GM19438 (cell line): ENCODE measurements at regions not wholly inside any gene's neighbourhood (a gene's known extent, or its start where the extent isn't known, plus 50 kb on each side); places are given as distances from the start of the nearest gene placed in this dataset.
"Not testable (repeated sequence)": the region's sequence is repeated elsewhere in the genome, so short reads cannot be mapped to it uniquely, and the experiment has no call there.

Experiments used
- ATAC-seq: cut with Tn5 transposase; IDR thresholded peaks from one replicate; pipeline ENCODE4 v1.9.1; 2021; ENCODE audit warnings: low read depth; ENCODE audit not compliant: unreplicated experiment

DNA sequence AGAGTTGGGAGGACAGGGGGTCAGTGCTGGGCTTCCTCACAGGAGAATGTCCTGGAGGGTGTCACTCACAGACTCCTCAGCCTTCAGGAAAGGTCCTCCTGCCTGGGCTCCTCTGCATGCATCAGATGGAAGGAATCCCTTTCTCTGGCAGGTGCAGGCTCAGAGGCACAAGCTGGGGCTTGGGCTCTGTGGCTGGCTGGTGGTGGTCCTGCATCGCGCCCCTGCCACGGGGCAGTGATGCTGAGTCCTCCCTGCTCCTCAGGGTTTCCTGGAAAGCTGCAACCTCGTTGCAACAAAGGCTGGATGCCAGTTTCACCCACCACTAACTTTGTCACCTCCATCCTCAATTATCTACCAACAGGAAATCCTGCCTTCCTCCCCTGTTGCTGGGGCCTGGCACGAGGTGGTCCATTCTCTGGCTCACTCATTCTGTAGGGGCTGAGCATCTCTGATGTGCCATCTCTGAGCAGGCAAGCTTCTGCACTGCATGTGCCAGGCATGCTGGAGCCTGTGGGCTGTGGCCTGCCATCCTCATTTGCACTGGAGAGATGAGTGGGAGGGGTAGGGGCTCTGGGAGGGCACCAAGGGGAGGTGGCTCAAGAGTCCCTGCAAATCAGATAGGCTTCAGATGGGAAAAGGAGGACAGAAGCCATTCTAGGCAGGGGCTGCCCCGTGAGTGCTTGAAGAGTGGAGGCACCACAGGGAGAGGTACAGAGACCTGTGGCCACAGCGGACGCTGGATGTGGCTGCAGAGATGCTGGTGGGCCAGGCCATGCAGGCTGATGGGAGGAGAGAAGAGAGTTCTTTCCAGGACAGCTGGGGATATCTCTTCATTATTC is 272.6 kb upstream of the HS6ST1 start:
- no peak for ATAC-seq

DNA sequence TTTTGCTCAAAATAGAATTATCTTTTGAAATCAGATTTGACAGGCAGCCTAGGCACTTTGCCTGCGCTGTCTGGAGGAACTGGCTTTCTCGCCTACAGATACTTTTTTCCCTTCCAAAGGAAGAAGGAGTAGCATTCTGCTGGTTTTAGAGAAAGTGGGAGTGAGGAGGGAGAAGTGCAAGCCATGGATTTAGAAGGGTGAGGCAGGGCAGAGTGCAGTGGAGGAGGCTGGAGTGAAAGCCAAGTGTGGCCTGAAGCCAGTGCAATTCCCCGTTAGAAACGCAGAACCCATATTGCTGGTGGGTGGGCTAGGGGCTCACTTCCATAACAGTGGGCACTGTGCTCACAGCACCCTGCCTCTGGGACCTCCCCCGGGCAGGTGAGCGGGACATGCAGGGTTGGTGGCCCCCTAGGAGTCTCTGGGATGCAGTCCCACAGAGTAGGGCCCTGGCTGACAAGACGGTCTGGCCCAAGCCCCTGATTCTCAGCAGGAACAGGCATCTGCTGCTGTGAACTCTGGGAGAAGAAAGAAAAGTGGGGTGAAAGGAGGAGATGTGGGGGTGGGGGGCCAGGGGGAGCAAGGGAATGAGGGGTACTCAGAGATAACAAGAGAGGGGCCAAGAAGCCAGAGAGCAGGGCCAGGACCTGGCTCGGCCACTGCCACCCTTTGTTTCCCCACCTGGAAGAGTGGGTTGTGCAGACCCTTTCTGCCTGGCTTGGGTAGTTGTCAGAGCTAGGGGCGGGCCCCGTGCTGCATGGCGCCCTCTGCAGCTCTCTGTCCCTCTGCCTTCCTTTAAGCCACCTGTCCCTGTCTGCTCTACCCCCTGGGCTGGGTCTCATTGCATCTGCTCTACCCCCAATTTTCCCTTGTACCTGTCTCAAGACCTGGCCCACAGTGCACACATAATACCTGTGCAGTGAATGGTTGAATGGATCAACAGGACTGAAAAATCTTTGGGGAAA is 273.5 kb upstream of the HS6ST1 start:
- ATAC-seq, result no peak

DNA sequence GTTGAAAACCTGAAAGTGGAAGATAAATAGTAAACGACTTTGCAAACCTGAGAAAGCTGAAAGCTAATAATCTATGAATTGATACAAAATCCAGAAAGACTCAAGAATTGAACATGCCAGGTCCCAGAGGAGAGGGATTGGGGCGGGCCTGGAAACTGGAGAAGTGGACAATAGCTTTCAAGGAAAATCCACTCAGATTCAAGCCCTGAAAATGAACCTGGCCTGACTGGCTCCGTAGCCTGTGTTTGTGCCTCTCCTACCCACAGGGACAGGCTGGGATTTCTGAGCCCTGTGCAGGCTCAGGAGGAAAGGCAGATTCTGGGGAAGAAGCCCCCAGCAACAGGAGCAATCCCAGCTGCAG is 274.8 kb upstream of the HS6ST1 start:
- ATAC-seq, result no peak

DNA sequence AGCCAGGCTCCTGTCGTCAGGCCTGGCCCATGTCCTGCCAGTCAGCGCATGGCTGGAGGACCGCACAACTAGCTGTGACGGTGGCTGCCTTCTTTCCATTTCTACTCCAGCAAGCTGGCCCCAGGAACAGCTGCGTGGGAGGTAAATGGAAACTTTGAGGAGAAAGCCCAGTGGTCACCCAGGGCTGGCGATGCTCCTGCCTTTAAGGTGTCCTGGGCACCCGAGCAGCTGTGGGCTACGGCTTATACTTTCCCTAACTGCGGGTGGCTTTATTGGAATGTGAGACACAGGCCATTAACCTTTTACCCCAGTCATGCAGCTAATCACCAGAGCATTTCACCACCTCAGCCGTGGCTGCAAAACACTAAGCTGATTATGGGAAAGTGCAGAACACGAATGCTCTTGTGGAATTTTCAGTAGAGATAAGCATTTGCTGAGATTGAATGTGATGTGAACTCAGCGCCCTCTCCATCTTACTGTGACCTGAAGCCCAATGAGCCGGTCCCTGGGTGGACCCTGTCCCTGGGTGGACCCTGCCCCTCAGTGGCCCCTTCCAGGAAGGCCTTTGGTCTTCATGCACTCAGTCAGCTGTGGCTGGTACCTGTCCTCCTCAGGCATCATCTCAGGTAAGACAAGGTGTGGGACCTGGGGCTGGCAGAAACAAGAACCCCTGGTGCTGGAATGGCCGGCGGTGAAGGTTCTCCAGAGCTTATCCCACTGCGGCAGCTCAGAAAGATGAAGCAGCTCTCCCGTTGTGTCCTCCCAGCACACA is 275.4 kb upstream of the HS6ST1 start:
- ATAC-seq, result no peak

DNA sequence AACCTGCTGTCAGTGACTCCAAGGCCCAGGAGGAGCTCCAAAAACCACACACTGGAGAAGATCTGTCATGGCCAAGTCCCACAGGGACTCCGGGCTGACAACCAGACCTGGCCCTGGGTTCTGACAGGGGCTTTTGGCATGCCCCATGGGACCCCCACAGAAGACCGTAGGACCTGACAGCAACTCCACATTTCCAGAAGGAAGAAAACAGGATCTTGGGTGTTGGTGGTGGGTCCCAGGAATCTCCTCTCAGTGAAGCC is 275.9 kb upstream of the HS6ST1 start:
- ATAC-seq, result no peak

DNA sequence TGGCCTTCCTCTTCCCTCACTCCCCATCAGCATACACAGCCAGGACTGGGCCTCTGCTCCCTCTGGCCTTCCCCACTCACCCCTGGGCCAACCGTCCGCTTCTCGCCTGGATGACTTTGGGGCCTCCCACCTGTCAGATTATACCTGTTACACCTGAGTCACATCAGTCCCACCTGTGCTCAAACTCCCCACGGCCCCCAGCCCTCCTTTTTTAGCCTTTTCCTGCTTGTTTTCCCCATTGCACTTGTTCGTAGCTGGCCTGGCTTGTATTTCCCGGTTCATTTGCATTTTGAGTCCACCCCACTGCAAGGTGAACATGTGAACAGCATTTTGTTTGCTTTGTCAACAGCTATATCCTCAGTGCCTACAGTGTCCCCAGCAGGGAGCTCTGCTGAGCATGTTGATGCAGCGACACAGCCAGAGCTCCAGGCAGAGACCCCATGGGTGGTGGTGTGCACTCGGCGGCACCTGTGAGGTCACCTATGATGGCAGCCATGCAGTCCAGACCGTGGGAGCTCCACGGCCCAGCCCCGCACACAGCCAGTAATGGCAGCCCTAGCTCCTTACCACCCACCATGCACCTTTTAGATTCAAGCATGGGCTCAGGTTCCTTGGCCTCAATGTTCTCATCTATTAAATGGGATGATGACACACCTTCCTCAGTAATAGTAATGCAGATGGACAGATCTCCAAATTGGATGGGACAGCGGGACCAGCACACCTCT is 276.4 kb upstream of the HS6ST1 start:
- no peak for ATAC-seq

DNA sequence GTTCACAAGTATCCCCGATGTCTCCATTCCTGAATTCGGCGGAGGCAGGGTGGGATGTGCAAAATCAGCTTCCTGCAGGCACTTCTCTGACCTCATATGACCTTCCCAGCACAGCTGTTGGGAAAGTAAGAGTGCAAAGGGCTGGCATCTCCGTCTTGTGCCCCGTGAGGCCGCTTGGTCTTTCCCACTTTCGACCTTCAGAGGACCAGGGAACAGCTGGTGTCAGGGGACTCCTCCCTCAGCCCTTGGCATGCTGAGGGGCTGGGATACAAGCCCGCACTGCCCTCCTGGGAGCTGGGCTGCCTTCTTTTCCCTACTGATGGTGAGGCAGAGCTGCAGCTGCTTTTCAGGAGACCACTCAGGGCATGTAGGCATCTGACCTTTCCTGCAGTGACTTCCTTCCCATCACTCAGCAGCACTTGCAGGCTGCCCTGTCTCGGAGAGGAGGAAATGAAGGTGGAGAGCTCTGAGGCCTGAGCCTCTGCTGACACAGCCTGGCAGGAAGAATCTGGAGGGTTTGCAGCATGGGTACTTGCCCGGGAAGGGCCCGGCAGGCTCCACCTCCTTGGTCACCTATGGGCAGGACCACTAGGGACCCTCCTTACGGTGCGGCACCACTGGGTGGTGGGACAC is 277.2 kb upstream of the HS6ST1 start:
- no peak for ATAC-seq

DNA sequence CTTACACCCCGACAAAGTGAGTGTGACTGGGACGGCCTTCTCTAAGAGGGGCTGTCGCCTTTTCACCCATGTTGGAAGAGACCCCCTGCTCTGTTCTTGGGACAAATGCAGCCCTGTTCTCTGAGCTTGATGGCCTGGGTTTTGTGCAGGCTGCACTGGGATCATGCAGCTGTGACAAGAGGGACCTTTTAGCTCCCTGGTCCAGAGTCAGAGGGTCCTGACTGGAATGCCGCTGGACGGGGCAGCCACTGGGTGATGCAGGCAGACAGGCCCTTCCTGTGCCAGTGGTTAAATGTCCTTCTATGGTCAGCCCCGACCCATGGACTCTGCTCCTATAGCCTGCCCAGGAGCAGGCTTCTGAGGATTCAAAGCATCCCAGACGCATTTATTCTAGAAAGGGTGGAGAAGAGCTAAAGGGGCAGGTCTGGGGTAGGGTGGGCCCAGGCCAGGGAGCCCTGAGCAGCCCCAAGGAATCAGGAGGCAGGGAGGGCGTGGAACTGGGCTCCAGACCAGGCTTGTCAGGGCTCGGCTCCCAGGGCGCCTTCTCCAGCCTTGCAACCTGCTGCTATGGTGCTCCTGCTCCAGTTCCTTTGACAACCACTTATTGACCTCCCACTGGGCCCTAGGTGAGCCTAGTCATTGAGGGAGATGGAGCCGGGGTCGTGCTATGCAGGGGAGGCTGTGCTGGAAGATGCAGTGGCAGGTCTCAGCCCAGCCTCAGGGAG is 277.9 kb upstream of the HS6ST1 start:
- ATAC-seq, result no peak

DNA sequence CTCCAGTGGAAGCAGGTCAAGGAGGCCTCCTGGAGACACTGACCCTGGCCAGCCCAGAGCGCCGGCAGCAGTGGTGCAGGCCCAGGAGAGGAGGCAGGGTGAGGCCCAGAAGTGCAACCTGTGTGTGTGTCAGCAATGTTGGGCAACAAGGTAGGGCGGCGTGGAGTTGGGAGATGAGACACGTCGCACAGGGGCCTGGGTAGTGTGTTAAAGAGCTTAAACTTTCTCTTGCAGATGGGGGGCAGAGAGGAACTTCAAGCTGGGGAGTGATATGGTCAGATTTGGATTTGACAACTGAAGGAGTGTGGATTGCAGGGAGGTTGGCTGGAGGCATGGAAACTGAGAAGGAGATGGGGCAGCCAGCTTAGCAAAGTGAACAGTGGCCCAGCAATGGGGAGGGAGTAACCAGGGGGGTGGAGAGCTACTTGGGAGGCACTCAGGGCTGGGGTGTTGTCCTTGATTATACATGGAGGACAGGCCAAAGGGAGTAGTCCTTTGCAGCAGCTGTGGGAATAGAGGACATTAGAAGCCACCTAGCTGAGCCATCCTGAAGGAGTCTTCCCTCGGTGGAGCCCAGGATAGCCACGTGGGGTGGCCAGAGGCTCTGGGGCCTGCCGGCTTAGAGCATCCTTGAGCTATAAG is 278.6 kb upstream of the HS6ST1 start:
- ATAC-seq, result no peak

DNA sequence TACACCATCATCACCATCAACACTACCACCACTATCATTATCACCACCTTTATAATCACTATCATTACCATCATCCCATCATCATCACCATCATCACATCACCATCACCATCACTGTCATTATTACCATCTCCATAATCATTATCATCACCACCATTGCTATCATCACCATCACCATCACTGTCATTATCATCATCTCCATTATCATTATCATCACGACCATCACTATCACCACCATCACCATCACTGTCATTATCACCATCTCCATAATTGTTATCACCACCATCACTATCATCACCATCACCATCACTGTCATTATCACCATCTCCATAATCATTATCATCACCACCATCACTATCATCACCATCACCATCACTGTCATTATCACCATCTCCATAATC is 279.6 kb upstream of the HS6ST1 start:
- not testable (repeated sequence) for ATAC-seq

DNA sequence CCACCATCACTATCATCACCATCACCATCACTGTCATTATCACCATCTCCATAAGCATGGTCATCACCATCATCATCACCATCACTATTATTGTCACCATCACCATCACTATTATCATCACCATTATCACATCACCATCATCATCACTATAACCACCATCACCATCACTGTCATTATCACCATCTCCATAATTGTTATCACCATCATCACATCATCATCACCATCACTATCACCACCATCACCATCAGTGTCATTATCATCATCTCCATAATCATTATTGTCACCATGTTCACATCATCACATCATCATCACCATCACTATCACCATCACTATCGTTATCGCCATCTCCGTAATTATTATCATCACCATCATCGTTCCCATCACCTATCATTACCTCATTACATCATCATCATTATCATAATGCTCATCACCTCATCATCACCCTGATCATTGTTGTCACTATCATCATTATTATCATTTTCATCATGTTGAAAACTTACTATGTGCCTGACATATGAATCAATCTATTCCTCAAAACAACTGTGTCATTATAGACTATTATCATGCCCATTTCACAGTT is 280.3 kb upstream of the HS6ST1 start:
- no peak for ATAC-seq

DNA sequence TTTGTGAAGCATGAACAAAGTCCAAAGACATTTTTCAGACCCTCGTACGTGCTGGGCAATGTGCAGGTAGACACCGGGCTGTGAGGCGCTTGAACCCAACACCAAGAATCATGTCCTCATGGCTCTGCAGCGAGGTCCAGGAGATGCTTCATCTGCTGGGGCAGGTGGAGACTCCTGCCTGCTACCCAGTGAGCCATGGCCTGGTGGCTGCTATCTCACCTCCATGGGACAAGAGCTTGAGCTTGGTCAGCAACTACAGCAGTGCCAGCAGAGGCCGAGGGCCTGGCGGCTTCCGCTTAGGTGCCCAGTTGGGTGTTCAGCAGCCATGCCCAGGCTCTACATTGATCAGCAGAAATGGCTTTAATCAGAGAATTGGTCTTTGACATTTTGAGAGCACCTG is 281.0 kb upstream of the HS6ST1 start:
- ATAC-seq, result no peak

DNA sequence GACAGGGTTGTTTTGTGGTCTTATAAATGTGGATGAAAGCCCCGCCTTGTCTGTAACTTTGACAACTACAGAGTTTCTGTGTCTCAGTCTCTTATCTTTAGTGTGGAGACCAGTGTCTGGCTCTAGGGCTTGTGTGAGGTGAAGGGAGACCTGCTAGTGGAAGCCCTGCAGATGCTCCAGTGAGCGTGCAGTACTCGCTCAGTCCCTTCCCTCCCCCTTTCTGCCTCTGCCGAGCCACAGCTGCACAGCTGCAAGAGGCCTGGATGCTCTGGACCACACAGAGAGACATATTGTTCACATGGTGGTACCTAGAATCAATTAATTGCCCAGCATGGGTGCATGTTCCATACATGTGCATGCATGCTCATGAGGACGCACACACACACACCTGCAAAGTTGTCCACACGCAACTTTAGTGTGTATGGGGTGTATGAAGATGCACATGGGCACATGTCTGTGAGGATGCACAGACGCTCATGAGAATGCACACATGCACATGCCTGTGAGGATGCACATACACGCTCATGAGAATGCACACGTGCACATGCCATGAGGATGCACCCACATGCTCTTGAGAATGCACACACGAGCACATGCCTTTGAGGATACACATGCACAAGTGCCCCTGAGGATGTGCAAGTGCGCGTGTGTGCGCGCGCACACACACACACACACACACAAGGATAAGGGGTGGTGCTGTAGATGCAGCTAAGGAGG is 282.1 kb upstream of the HS6ST1 start:
- no peak for ATAC-seq

DNA sequence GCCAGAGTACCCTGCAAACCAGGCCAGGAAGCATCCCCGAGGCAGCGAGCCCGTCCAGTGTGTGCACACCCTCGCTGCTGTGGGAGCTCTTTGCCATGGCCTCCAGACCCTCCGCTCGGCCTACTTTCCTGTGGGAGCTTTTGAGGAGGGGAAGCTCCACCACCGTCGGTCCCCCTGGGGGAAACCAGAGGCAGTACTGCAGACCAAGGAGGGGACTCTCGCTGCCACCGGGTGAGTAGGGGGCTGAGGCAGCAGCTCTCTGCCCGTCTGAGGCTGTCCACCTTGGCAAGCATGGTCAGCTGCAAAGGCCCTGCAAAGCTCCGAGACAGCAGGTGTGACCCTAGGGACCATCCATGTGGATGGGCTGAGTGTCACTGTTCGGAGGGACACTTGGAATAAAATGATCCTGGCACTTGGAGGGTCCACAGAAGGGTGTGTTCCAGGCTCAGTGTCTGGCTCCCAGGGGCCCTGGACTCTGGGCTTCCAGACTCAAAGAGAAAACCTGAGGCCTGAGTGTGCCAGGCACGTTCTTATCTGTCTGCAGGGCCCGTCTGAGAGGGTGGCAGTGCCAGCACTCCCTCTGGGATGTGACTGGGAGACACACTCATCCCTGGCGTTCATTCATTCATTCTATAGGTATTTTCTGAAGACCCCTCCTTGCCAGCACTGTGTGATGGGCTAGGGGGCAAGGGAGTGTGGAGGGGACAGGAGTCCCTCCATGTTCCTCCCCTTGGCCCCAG is 282.8 kb upstream of the HS6ST1 start:
- no peak for ATAC-seq

DNA sequence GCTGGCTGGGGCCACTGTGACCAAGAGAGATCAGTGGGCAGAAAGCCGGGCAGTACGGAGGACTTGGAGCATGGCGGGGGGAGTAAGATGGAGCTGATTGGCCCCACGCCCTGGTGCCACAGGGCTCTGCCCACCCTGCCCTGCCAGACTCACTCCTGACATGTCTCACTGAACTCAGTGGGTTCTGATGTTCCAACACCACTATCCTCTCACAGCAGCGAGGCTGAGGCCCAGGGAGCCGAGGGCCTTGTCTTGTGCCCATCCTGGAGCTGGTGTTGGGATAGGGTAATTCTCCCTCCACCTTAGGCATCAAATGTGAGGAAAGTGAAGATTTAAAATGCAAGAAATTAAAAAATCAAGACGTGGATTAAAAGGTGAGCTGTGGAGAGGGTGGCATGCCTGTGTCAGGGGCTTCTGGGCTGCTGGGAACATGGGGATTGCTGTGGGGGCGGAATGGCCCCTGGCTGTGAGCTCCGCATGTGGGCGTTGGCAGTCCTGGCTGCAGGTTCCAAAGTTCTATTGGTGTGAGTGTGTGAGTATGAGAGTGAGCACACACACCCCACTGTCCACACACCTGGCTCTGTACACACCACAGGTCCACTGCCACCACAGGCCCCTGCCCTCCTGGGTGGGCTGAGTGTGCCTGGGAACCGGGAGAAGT is 283.5 kb upstream of the HS6ST1 start:
- no peak for ATAC-seq

DNA sequence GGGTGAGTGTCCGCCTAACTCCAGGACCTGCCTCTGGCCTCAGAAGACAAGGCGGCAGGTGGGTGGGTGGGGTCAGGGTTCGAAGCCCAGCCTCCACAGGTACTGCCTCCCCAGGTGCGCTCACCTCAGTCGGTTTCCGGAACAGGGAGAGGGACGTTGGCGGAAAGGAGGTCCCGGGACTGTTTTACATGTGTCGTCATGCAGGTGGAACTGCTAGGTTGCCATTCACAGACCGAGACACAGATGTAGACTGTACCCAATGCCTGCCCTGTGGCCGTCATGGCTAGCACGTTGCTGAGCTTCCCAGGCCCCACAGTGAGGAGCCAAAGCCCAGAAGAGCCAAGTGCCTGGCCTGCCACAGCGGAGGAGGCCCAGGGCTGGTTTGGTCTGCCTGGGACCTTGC is 284.0 kb upstream of the HS6ST1 start:
- no peak for ATAC-seq

DNA sequence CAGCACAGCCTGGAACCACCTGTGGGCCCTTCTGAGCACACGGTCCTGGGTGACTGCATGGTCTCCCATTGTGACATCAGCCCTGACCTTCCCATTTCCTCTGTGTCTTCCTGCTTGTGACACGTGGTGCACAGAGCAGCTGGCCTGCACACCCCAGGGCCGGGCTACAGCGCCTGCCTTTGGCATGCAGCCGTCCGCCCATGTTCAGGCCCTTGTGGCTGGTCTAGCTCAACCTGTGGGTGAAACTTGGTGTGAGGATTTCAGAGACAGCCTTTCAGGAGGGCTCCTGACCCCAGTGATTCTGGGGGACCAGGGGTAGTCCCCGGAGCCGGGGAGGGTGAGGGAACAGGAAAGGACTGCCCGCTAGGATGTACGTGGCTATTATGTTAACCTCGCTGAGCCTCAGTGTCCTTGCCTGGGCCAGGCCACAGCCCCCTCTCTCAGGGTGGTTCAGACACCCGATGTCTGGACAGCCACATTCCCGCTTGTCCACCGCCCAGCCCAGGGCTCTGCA is 284.8 kb upstream of the HS6ST1 start:
- no peak for ATAC-seq
